Duodenal mucosa (tissue), 2 donors: ENCODE measurements at regions not wholly inside any gene's neighbourhood (a gene's known extent, or its start where the extent isn't known, plus 50 kb on each side); places are given as distances from the start of the nearest gene placed in this dataset.

ENCODE experiments used
- H3K27ac ChIP-seq: one replicate; pipeline ENCODE4 v1.7.0; 2013; ENCODE audit warnings: low read depth, low read length
- H3K27me3 ChIP-seq, 2 donors: one replicate each; pipeline ENCODE4 v1.7.0; 2013; ENCODE audit warnings: low read length in 2 of 2, control low read depth in 1 of 2; ENCODE audit not compliant: insufficient read depth in 2 of 2, control insufficient read depth in 1 of 2
- H3K36me3 ChIP-seq, 2 donors: one replicate each; pipeline ENCODE4 v1.7.0; 2013; ENCODE audit warnings: low read length in 2 of 2, control low read depth in 1 of 2; ENCODE audit not compliant: insufficient read depth in 2 of 2, control insufficient read depth in 1 of 2
- H3K4me1 ChIP-seq, 2 donors: one replicate each; pipeline ENCODE4 v1.7.0; 2013; ENCODE audit warnings: low read length in 2 of 2, control low read depth in 1 of 2; ENCODE audit not compliant: insufficient read depth in 2 of 2, control insufficient read depth in 1 of 2
- H3K4me3 ChIP-seq, 2 donors: one replicate each; pipeline ENCODE4 v1.7.0; 2013; ENCODE audit warnings: low read length in 2 of 2, low read depth in 1 of 2
- H3K9ac ChIP-seq, 2 donors: one replicate each; pipeline ENCODE4 v1.7.0; 2013; ENCODE audit warnings: low read length in 2 of 2, low read depth in 1 of 2
- H3K9me3 ChIP-seq, 2 donors: one replicate each; pipeline ENCODE4 v1.7.0; 2013; ENCODE audit warnings: low read length in 2 of 2, control low read depth in 1 of 2; ENCODE audit not compliant: control insufficient read depth in 1 of 2

DNA sequence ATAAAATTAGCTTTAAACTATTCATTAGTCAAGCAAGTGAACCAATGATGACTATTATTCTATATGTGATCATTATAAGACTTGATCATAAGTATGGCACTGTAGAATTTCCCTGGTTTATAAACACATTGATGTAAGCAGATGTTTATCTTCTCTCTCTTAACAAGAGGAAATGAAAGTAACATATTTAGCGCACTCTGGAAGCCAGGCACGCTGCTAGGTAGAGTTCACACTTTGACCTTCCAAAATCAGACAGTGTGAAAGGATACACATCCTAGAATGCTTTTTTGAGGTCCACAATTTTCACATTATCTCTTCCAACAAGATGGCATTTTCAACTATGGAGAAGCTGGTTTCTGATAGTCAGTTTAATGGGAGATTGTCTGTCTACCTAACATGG is 529.4 kb upstream of the IGFBP3 start:
- no peaks in the 10 kb centered on the region for H3K27me3 ChIP-seq
- H3K36me3 ChIP-seq, result no peaks in the 10 kb centered on the region
- H3K27ac ChIP-seq, result no peak overlapping the region
- no peaks in the 10 kb centered on the region for H3K4me1 ChIP-seq
- H3K9ac ChIP-seq, result no peak overlapping the region
- H3K4me3 ChIP-seq, result no peak overlapping the region
- H3K9me3 ChIP-seq, result no peaks in the 10 kb centered on the region

DNA sequence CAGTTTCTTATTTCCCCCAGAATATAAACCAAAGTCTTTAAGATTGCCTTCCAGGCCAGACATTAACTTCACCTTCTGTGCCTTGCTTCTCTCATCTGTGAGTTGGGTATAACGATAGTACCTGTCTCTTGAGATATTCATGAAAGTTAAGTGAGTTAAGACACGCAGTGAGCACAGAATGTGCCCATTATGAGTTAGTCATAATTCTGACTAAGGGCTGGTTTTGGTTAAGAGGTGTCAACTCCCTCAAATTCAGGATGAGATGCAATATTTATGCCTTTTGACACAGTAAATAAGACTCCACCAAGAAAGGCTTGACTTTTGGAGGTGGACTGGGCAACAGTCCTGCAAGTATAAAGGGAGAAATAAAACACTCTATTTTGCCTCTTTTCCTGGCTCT is 528.7 kb upstream of the IGFBP3 start:
- no peaks in the 10 kb centered on the region for H3K27me3 ChIP-seq
- no peaks in the 10 kb centered on the region for H3K36me3 ChIP-seq
- H3K27ac ChIP-seq, result no peak overlapping the region
- H3K9me3 ChIP-seq, result no peaks in the 10 kb centered on the region
- H3K4me3 ChIP-seq, result no peak overlapping the region
- no peak overlapping the region for H3K9ac ChIP-seq
- no peaks in the 10 kb centered on the region for H3K4me1 ChIP-seq

DNA sequence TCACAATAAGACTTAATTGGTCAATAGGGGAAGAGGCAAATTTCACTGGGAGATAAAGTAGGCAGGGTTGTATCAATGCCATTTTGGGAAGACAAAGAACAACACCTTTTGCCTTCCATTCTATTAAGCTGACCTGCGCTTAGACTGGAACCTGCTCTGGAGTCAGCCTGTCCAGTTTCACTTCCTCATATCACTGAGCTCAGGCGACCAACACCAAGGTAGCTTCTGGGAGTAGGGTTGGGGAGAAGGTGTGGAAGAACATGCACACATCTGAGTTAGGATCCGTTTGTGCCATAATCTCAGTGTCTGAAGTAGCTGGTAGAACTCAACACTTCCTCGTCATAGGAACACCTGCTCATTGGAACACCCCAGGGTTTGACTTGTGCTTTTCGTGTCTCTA is 527.4 kb upstream of the IGFBP3 start:
- H3K9ac ChIP-seq, result no peak overlapping the region
- H3K4me3 ChIP-seq, result no peak overlapping the region
- H3K9me3 ChIP-seq, result no peaks in the 10 kb centered on the region
- H3K27ac ChIP-seq, result no peak overlapping the region
- H3K27me3 ChIP-seq, result no peaks in the 10 kb centered on the region
- H3K4me1 ChIP-seq, result no peaks in the 10 kb centered on the region
- no peaks in the 10 kb centered on the region for H3K36me3 ChIP-seq

DNA sequence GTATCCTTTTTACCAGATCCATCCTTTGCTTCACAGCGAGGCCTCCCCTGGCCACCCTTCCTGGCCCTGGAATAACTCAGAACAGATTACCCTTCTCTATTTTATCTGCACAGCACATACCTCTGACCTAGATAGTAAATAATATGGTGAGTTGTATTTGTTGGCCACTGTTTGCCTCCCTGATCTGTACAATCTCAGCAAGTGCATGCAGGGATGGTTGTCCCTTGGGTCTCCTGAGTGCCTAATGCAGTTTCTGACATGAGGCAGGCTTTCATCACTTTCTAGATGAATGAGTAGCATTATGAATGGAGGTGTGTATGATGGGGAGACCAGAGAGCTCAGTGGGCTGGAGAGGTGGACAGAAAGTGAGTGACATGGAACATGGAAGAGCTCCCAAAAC is 525.1 kb upstream of the IGFBP3 start:
- Histone ChIP-seq H3K27me3 (no peaks in the 10 kb centered on the region), H3K4me3 (no peak overlapping the region), H3K9ac (no peak overlapping the region), H3K27ac (no peak overlapping the region), H3K9me3 (no peaks in the 10 kb centered on the region), H3K36me3 (no peaks in the 10 kb centered on the region), H3K4me1 (no peaks in the 10 kb centered on the region)

DNA sequence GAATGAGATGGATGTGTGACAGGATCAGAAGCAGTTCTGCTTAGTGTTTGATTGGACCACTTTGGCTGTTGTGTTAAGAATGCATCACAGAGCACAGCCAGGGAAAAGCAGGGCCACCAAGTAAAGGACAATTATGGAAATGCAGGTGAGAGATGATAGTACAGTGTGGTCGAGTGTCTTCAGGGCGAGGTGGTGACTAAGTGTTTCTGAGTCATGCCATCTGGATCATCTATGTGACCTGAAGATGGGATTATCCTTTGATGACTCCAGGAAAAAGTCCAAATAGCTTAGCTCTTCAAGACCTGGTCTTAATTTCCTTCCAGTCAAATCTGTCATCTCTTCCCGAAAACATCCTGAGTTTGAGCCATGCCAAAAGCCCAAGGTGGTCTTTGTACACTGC is 523.2 kb upstream of the IGFBP3 start:
- no peak overlapping the region for H3K27ac ChIP-seq
- no peaks in the 10 kb centered on the region for H3K9me3 ChIP-seq
- H3K4me1 ChIP-seq, result no peaks in the 10 kb centered on the region
- H3K36me3 ChIP-seq, result no peaks in the 10 kb centered on the region
- no peak overlapping the region for H3K9ac ChIP-seq
- H3K27me3 ChIP-seq, result no peaks in the 10 kb centered on the region
- no peak overlapping the region for H3K4me3 ChIP-seq

DNA sequence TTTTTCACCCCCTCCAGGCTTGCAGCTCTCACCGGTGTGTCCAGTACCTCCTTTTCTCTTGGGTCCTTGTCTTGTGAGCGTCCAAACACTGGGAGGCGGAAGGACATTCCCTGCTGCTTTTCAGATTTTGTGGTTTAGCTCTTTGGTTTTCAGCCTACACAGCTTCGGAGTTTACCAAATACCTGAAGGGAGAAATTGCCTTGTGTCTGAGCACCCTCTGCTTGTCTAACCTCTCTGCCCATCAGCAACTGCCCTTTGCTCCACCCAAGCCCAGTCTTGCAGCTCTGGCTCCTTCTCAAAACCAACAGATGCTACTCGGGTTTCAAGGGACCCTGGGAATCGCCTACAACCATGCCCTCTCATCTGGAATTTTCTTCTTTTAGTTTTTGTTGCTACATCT is 519.1 kb upstream of the IGFBP3 start:
- no peak overlapping the region for H3K9ac ChIP-seq
- no peaks in the 10 kb centered on the region for H3K27me3 ChIP-seq

DNA sequence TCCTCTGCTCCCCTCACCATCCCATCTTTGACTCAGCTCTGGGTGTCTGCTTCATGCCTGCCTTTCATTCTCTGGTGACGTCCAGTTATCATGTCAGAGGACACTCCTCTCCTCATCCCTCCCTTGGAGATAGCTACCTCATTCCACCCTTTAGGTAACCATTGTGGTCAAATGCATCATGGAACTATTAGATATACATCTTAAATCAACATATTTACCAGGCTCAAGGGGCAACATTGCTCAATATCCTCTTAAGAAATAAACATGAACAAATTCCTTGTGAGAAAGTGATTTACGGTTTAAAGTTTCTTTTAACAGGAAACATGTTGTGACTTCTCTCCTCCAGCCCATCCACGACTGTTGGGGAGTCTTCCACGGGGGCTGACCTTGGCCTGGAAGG is 511.6 kb upstream of the IGFBP3 start:
- Histone ChIP-seq H3K4me3 (no peak overlapping the region), H3K9me3 (no peaks in the 10 kb centered on the region), H3K27me3 (no peaks in the 10 kb centered on the region), H3K9ac (no peak overlapping the region), H3K36me3 (no peaks in the 10 kb centered on the region), H3K4me1 (no peaks in the 10 kb centered on the region), H3K27ac (no peak overlapping the region)

More for the DNA sequence above, 519.1 kb upstream of the IGFBP3 start:
- no peaks in the 10 kb centered on the region for H3K4me1 ChIP-seq
- no peak overlapping the region for H3K4me3 ChIP-seq
- no peak overlapping the region for H3K27ac ChIP-seq
- H3K36me3 ChIP-seq, result no peaks in the 10 kb centered on the region
- H3K9me3 ChIP-seq, result no peaks in the 10 kb centered on the region

DNA sequence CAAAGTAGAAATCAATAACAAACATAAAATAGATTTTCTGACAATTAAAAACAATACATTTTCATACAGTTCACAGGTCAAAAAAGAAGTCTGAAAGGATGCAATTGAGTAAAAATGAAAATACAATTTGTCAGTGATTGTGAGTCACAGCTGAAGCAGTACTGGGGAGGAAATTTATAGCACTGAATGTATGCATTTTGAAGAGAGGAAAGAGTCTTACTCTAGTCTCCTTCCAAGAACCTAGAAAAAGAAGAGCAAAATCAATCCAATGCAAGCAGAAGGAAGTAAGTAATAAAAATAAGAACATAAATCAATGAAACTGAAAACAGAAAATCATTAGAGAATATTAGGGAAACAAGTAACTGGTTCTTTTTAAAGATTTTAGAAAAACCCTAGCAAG is 507.2 kb upstream of the IGFBP3 start:
- Histone ChIP-seq H3K9me3 (no peaks in the 10 kb centered on the region), H3K27me3 (no peaks in the 10 kb centered on the region), H3K36me3 (no peaks in the 10 kb centered on the region), H3K4me3 (no peak overlapping the region), H3K4me1 (no peaks in the 10 kb centered on the region), H3K9ac (no peak overlapping the region), H3K27ac (no peak overlapping the region)

DNA sequence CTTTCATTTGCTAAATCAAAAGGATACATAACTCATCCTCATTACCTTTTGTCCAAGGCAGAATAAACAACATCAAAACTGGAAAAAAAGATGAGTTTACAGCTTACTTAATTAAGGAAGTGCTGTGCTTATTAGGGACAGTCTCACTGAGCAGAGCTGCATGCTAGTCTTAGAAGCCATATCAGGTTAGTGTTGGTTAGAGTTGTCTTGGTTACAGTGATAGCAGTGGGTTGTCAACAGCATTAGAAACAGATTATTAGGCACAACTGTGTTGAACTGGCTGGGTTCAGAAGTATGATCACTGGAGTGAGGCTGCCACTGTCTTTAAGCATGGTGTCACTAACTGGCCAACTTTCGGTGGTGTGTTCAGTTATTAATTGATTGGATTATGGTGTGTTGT is 503.9 kb upstream of the IGFBP3 start:
- Histone ChIP-seq H3K27me3 (no peaks in the 10 kb centered on the region), H3K36me3 (no peaks in the 10 kb centered on the region), H3K9me3 (no peaks in the 10 kb centered on the region), H3K9ac (no peak overlapping the region), H3K4me1 (no peaks in the 10 kb centered on the region), H3K4me3 (no peak overlapping the region), H3K27ac (no peak overlapping the region)

DNA sequence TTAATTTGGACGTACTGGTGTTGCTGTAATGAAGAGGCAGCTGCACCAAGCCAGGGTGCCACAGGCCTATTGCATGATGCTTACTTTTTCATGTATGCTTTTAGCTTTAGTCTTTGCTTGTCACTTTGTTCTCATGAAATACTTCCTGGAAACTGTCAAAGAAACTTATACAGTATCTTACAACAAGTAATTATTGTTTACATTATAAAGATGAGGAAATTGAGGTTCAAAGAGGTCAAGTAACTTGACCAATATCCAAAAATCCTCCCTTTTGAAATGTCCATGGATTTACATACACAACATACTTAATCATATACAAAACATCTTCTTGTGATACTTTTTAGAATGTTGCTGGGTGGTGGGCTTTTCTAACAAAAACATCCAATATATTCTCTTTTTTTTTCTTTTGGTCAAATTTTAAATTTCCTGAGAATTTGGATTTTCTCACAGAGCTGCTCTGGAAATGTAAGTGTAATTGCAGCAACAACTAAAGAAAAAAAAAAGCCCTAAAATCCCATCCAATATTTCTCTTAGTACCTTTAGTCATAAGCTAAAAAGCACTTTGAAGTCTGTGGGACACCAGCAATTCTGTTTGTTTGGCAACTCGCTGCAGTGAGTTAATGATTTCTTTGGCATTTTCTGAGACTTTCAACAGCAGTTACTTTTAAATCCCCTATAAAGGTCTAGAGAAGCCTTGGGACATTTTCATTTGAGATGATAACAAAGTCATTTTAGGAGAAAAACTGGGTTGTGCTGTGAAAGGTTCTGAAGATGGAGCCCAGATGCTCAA is 500.6 kb upstream of the IGFBP3 start:
- Histone ChIP-seq H3K4me1 (no peaks in the 10 kb centered on the region), H3K27me3 (no peaks in the 10 kb centered on the region), H3K9me3 (no peaks in the 10 kb centered on the region), H3K36me3 (no peaks in the 10 kb centered on the region), H3K27ac (no peak overlapping the region), H3K9ac (no peak overlapping the region), H3K4me3 (no peak overlapping the region)

DNA sequence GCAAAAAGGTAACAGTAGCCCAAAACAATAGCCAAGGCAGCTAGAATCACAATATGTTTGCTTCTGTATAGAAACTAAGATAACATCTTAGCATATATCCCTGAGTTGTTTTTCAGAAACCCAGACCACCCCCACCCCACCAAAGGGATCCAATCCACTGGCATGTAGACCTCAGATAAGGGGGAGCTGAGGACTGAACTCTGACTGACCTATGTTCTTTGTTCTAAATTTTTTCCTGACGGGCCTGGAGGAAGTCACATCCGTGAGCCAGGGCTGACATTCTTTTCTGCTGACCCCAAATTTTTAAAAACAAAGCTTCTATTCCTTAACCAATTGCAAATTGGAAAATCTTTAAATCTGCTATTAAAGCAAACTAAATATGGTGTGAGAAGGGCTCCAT is 493.9 kb upstream of the IGFBP3 start:
- H3K4me1 ChIP-seq, result no peaks in the 10 kb centered on the region
- H3K4me3 ChIP-seq, result no peak overlapping the region
- H3K27ac ChIP-seq, result no peak overlapping the region
- no peak overlapping the region for H3K9ac ChIP-seq
- H3K36me3 ChIP-seq, result no peaks in the 10 kb centered on the region
- no peaks in the 10 kb centered on the region for H3K9me3 ChIP-seq
- no peaks in the 10 kb centered on the region for H3K27me3 ChIP-seq
